Endothelial cell of umbilical vein (primary cell): ENCODE measurements at regions not wholly inside any gene's neighbourhood (a gene's known extent, or its start where the extent isn't known, plus 50 kb on each side); places are given as distances from the start of the nearest gene placed in this dataset.

Source experiments
- CTCF ChIP-seq, 2 donors: IDR thresholded peaks; 1 replicate in 1 of 2; 2 replicates in 1 of 2; pipeline ENCODE4 v1.5.1; 2011; ENCODE audit warnings: low read length in 2 of 2, mild to moderate bottlenecking in 2 of 2, moderate library complexity in 2 of 2, control low read depth in 1 of 2, inconsistent platforms in 1 of 2, low read depth in 1 of 2; ENCODE audit not compliant: insufficient read depth in 1 of 2; ENCODE audit errors: extremely low read depth in 1 of 2
- JUN ChIP-seq: IDR thresholded peaks from 2 replicates; pipeline ENCODE4 v1.6.1; 2011; ENCODE audit warnings: borderline replicate concordance, low read depth; ENCODE audit not compliant: insufficient read length, insufficient read depth

GRCh38 chr1:80050523-80050922, 1044.0 kb upstream of the ADGRL4 start:
- no peak for TF ChIP-seq JUN
- TF ChIP-seq CTCF (IDR thresholded peaks at IDR 0.05; ENCODE audit: extremely low read depth in 1 of 2, insufficient read depth in 1 of 2, low read depth in 1 of 2, low read length in 2 of 2), result no peak
